Large intestine (tissue), 3 donors: ENCODE measurements at regions not wholly inside any gene's neighbourhood (a gene's known extent, or its start where the extent isn't known, plus 50 kb on each side); places are given as distances from the start of the nearest gene placed in this dataset.
"Not testable (repeated sequence)": the region's sequence is repeated elsewhere in the genome, so short reads cannot be mapped to it uniquely, and the experiment has no call there.

Experiments used
- DNase-seq, 2 donors: peaks; one replicate each; pipeline versions ENCODE4 v3.0.0 to v3.0.0-alpha.2; 2013
- H3K27ac ChIP-seq: one replicate; pipeline ENCODE4 v1.5.1; 2013; ENCODE audit warnings: low read length
- H3K27me3 ChIP-seq: 2 replicates; pipeline ENCODE4 v1.6.1; 2013; ENCODE audit warnings: low read length; ENCODE audit not compliant: control insufficient read depth, insufficient read depth
- H3K36me3 ChIP-seq: 2 replicates; pipeline ENCODE4 v1.6.1; 2013; ENCODE audit warnings: low read length; ENCODE audit not compliant: control insufficient read depth, insufficient read depth
- H3K4me1 ChIP-seq: one replicate; pipeline ENCODE4 v1.6.1; 2013; ENCODE audit warnings: low read length; ENCODE audit not compliant: control insufficient read depth, insufficient read depth
- H3K4me3 ChIP-seq: one replicate; pipeline ENCODE4 v1.5.1; 2013; ENCODE audit warnings: low read length
- H3K9me3 ChIP-seq: one replicate; pipeline ENCODE4 v1.6.1; 2013; ENCODE audit warnings: mild to moderate bottlenecking, low read depth, low read length, moderate library complexity; ENCODE audit not compliant: control insufficient read depth
- WGBS: methylation state at CpG from one replicate; pipeline ENCODE4 v1.1.5; 2013; ENCODE audit warnings: low lambda C conversion rate; ENCODE audit not compliant: insufficient coverage; 5-methylcytosine and 5-hydroxymethylcytosine counted together

- no peaks in the 10 kb centered on the region for H3K4me1 ChIP-seq
- H3K4me3 ChIP-seq: no peak overlapping the region
- DNase-seq: no peak
- H3K27me3 ChIP-seq: no peaks in the 10 kb centered on the region
- no peaks in the 10 kb centered on the region for H3K9me3 ChIP-seq
- WGBS: no CpG with 5 or more reads among the region's 3 CpGs
- H3K36me3 ChIP-seq: no peaks in the 10 kb centered on the region
- H3K27ac ChIP-seq: no peak overlapping the region
Observed at GRCh38 chr4:126756050-126756829, 876.5 kb upstream of the INTU start.

- no peak for DNase-seq
- H3K4me3 ChIP-seq: no peak overlapping the region
- H3K36me3 ChIP-seq: no peaks in the 10 kb centered on the region
- H3K9me3 ChIP-seq: no peaks in the 10 kb centered on the region
- 100% methylated on average over 1 of the region's 1 CpG for WGBS
- no peaks in the 10 kb centered on the region for H3K27me3 ChIP-seq
- no peaks in the 10 kb centered on the region for H3K4me1 ChIP-seq
- H3K27ac ChIP-seq: no peak overlapping the region
Observed at GRCh38 chr4:126757219-126757618, 875.5 kb upstream of the INTU start.

- H3K36me3 ChIP-seq: no peaks in the 10 kb centered on the region
- H3K27me3 ChIP-seq: no peaks in the 10 kb centered on the region
- H3K4me1 ChIP-seq: no peaks in the 10 kb centered on the region
- H3K4me3 ChIP-seq: no peak overlapping the region
- WGBS: no CpG with 5 or more reads among the region's 2 CpGs
- H3K27ac ChIP-seq: no peak overlapping the region
- DNase-seq: no peak
- no peaks in the 10 kb centered on the region for H3K9me3 ChIP-seq
Observed at GRCh38 chr4:126758493-126758892, 874.3 kb upstream of the INTU start.

GRCh38 chr4:126761947-126762662 is 870.7 kb upstream of the INTU start:
- Histone ChIP-seq H3K36me3 (no peaks in the 10 kb centered on the region), H3K27me3 (no peaks in the 10 kb centered on the region), H3K27ac (no peak overlapping the region), H3K4me1 (no peaks in the 10 kb centered on the region), H3K4me3 (no peak overlapping the region), H3K9me3 (no peaks in the 10 kb centered on the region)
- DNase-seq: no peak
- WGBS: 100% methylated on average over 1 of the region's 1 CpG

- Histone ChIP-seq H3K4me1 (no peaks in the 10 kb centered on the region), H3K36me3 (no peaks in the 10 kb centered on the region), H3K4me3 (no peak overlapping the region), H3K27ac (no peak overlapping the region), H3K27me3 (no peaks in the 10 kb centered on the region), H3K9me3 (no peaks in the 10 kb centered on the region)
- WGBS: no CpG with 5 or more reads among the region's 5 CpGs
- DNase-seq: no peak
Observed at GRCh38 chr4:126762663-126763247, 870.0 kb upstream of the INTU start.

GRCh38 chr4:126766241-126766640 is 866.5 kb upstream of the INTU start:
- Histone ChIP-seq H3K4me1 (no peaks in the 10 kb centered on the region), H3K4me3 (no peak overlapping the region), H3K27ac (no peak overlapping the region), H3K36me3 (no peaks in the 10 kb centered on the region), H3K9me3 (peaks cover 9% of the 10 kb centered on the region), H3K27me3 (no peaks in the 10 kb centered on the region)
- WGBS: 44% methylated on average over 1 of the region's 2 CpGs
- no peak for DNase-seq

GRCh38 chr4:126768338-126768737 is 864.4 kb upstream of the INTU start:
- no peaks in the 10 kb centered on the region for H3K27me3 ChIP-seq
- no peaks in the 10 kb centered on the region for H3K36me3 ChIP-seq
- H3K4me3 ChIP-seq: no peak overlapping the region
- DNase-seq: no peak
- H3K9me3 ChIP-seq: peaks cover 12% of the 10 kb centered on the region
- H3K27ac ChIP-seq: no peak overlapping the region
- no peaks in the 10 kb centered on the region for H3K4me1 ChIP-seq

- H3K4me1 ChIP-seq, DNase-seq, H3K27ac ChIP-seq, H3K36me3 ChIP-seq, H3K27me3 ChIP-seq, H3K4me3 ChIP-seq: not testable (repeated sequence)
- peaks cover 12% of the 10 kb centered on the region for H3K9me3 ChIP-seq
- no CpG with 5 or more reads among the region's 46 CpGs for WGBS
Observed at GRCh38 chr4:126770811-126771553, 861.8 kb upstream of the INTU start.

GRCh38 chr4:126771618-126772017 is 861.1 kb upstream of the INTU start:
- no CpG with 5 or more reads among the region's 5 CpGs for WGBS

GRCh38 chr4:126772662-126773061 is 860.1 kb upstream of the INTU start:
- WGBS: 38% methylated on average over 3 of the region's 3 CpGs
- Histone ChIP-seq H3K4me3 (no peak overlapping the region), H3K9me3 (peaks cover 12% of the 10 kb centered on the region), H3K27me3 (no peaks in the 10 kb centered on the region), H3K4me1 (no peaks in the 10 kb centered on the region), H3K27ac (no peak overlapping the region), H3K36me3 (no peaks in the 10 kb centered on the region)
- DNase-seq: no peak

More at GRCh38 chr4:126771618-126772017, 861.1 kb upstream of the INTU start:
- not testable (repeated sequence) for H3K4me1 ChIP-seq, H3K27ac ChIP-seq, H3K36me3 ChIP-seq, H3K4me3 ChIP-seq, H3K27me3 ChIP-seq, DNase-seq
- peaks cover 12% of the 10 kb centered on the region for H3K9me3 ChIP-seq
